ENCODE measurements at regions not wholly inside any gene's neighbourhood (a gene's known extent, or its start where the extent isn't known, plus 50 kb on each side); places are given as distances from the start of the nearest gene placed in this dataset.
"Not testable (repeated sequence)": the region's sequence is repeated elsewhere in the genome, so short reads cannot be mapped to it uniquely, and the experiment has no call there.

GRCh38 chr1:181180407-181181031, 92.0 kb downstream of the IER5 start:
- no peak for TF ChIP-seq CTCF (IDR thresholded peaks at IDR 0.05; ENCODE audit: extremely low read depth, missing control alignments)
- DNase-seq (ENCODE audit: low spot score): no peak

- no peak for TF ChIP-seq CTCF (IDR thresholded peaks at IDR 0.05; ENCODE audit: extremely low read depth, missing control alignments)
- DNase-seq (ENCODE audit: low spot score): no peak
These were observed 93.5 kb downstream of the IER5 start for GRCh38 chr1:181181792-181182585.

- DNase-seq (ENCODE audit: low spot score): no peak
- TF ChIP-seq CTCF (IDR thresholded peaks at IDR 0.05; ENCODE audit: extremely low read depth, missing control alignments): no peak
These were observed 96.1 kb downstream of the IER5 start for GRCh38 chr1:181184621-181185020.

- no peak for DNase-seq (ENCODE audit: low spot score)
- TF ChIP-seq CTCF (IDR thresholded peaks at IDR 0.05; ENCODE audit: extremely low read depth, missing control alignments): no peak
These were observed 97.0 kb downstream of the IER5 start for GRCh38 chr1:181185461-181185860.

- not testable (repeated sequence) for DNase-seq (ENCODE audit: low spot score)
These were observed 97.6 kb downstream of the IER5 start for GRCh38 chr1:181186133-181186532.

GRCh38 chr1:181187337-181188126, 99.0 kb downstream of the IER5 start:
- no peak for TF ChIP-seq CTCF (IDR thresholded peaks at IDR 0.05; ENCODE audit: extremely low read depth, missing control alignments)

GRCh38 chr1:181189245-181189644, 100.7 kb downstream of the IER5 start:
- TF ChIP-seq CTCF (IDR thresholded peaks at IDR 0.05; ENCODE audit: extremely low read depth, missing control alignments): no peak
- DNase-seq (ENCODE audit: low spot score): no peak

More at GRCh38 chr1:181187337-181188126, 99.0 kb downstream of the IER5 start:
- no peak for DNase-seq (ENCODE audit: low spot score)
